GM12878 (cell line): ENCODE measurements at regions not wholly inside any gene's neighbourhood (a gene's known extent, or its start where the extent isn't known, plus 50 kb on each side); places are given as distances from the start of the nearest gene placed in this dataset.

Experiments used
- CREM ChIP-seq: IDR thresholded peaks from 2 replicates; pipeline ENCODE4 v1.6.1; 2014; ENCODE audit warnings: antibody characterized with exemption, low read depth
- POLR2A ChIP-seq: IDR thresholded peaks from 2 replicates; pipeline ENCODE4 v1.6.1; 2011; ENCODE audit warnings: low read depth, mild to moderate bottlenecking, low read length
- RELA ChIP-seq: fragments of 450-650 bp; IDR thresholded peaks from 2 replicates; pipeline ENCODE4 v1.8.0; 2014; ENCODE audit warnings: borderline replicate concordance; ENCODE audit not compliant: partially characterized antibody
- SPI1 ChIP-seq: IDR thresholded peaks from 2 replicates; pipeline ENCODE4 v1.6.1; 2011; ENCODE audit warnings: low read depth, mild to moderate bottlenecking, low read length, moderate library complexity, borderline replicate concordance; ENCODE audit not compliant: insufficient read depth
- SREBF2 ChIP-seq: IDR thresholded peaks from 2 replicates; pipeline ENCODE4 v1.6.1; 2012; ENCODE audit warnings: mild to moderate bottlenecking, low read length
- TF ChIP-seq, protein P1 (sequence below), 3 experiments: IDR thresholded peaks in 2 of 3; conservative IDR thresholded peaks in 1 of 3; 2 replicates each; pipeline ENCODE4 v1.5.1; 2011; ENCODE audit warnings: low read depth in 3 of 3, low read length in 3 of 3, mild to moderate bottlenecking in 3 of 3, control low read depth in 2 of 3, moderate library complexity in 2 of 3, inconsistent platforms in 1 of 3, mixed read lengths in 1 of 3; ENCODE audit not compliant: control insufficient read depth in 2 of 3, insufficient read depth in 1 of 3; ENCODE audit errors: extremely low read depth in 1 of 3
- TF ChIP-seq, protein P2 (sequence below): IDR thresholded peaks from 2 replicates; pipeline ENCODE4 v1.6.1; 2012; ENCODE audit warnings: low read length, inconsistent platforms

GRCh38 chr6:134689641-134690040 is 260.3 kb downstream of the ALDH8A1 start:
- TF ChIP-seq, protein P1, sequence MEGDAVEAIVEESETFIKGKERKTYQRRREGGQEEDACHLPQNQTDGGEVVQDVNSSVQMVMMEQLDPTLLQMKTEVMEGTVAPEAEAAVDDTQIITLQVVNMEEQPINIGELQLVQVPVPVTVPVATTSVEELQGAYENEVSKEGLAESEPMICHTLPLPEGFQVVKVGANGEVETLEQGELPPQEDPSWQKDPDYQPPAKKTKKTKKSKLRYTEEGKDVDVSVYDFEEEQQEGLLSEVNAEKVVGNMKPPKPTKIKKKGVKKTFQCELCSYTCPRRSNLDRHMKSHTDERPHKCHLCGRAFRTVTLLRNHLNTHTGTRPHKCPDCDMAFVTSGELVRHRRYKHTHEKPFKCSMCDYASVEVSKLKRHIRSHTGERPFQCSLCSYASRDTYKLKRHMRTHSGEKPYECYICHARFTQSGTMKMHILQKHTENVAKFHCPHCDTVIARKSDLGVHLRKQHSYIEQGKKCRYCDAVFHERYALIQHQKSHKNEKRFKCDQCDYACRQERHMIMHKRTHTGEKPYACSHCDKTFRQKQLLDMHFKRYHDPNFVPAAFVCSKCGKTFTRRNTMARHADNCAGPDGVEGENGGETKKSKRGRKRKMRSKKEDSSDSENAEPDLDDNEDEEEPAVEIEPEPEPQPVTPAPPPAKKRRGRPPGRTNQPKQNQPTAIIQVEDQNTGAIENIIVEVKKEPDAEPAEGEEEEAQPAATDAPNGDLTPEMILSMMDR (IDR thresholded peaks at IDR 0.05 in 2 of 3, conservative IDR thresholded peaks at IDR 0.05 in 1 of 3; ENCODE audit: control insufficient read depth in 2 of 3, extremely low read depth in 1 of 3, insufficient read depth in 1 of 3, low read depth in 3 of 3, low read length in 3 of 3) = no peak
- no peak for TF ChIP-seq POLR2A
- TF ChIP-seq SREBF2 = no peak
- TF ChIP-seq, protein P2, sequence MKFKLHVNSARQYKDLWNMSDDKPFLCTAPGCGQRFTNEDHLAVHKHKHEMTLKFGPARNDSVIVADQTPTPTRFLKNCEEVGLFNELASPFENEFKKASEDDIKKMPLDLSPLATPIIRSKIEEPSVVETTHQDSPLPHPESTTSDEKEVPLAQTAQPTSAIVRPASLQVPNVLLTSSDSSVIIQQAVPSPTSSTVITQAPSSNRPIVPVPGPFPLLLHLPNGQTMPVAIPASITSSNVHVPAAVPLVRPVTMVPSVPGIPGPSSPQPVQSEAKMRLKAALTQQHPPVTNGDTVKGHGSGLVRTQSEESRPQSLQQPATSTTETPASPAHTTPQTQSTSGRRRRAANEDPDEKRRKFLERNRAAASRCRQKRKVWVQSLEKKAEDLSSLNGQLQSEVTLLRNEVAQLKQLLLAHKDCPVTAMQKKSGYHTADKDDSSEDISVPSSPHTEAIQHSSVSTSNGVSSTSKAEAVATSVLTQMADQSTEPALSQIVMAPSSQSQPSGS = no peak
- no peak for TF ChIP-seq RELA
- no peak for TF ChIP-seq CREM
- no peak for TF ChIP-seq SPI1
